ENCODE measurements at regions not wholly inside any gene's neighbourhood (a gene's known extent, or its start where the extent isn't known, plus 50 kb on each side); places are given as distances from the start of the nearest gene placed in this dataset.
"Not testable (repeated sequence)": the region's sequence is repeated elsewhere in the genome, so short reads cannot be mapped to it uniquely, and the experiment has no call there.

- DNase-seq: no peak
Measured at GRCh38 chr5:67870662-67871061, 344.9 kb upstream of the PIK3R1 start.

GRCh38 chr5:67864335-67864734 is 351.2 kb upstream of the PIK3R1 start:
- DNase-seq: not testable (repeated sequence)

- DNase-seq: no peak
Measured at GRCh38 chr5:67858471-67859031, 357.0 kb upstream of the PIK3R1 start.

- no peak for DNase-seq
Measured at GRCh38 chr5:67857502-67857901, 358.1 kb upstream of the PIK3R1 start.

GRCh38 chr5:67855523-67855922 is 360.0 kb upstream of the PIK3R1 start:
- no peak for DNase-seq

GRCh38 chr5:67850906-67851305 is 364.6 kb upstream of the PIK3R1 start:
- not testable (repeated sequence) for DNase-seq

- no peak for DNase-seq
Measured at GRCh38 chr5:67844924-67845323, 370.6 kb upstream of the PIK3R1 start.

GRCh38 chr5:67842806-67843205 is 372.8 kb upstream of the PIK3R1 start:
- no peak for DNase-seq

- not testable (repeated sequence) for DNase-seq
Measured at GRCh38 chr5:67837225-67837624, 378.3 kb upstream of the PIK3R1 start.

GRCh38 chr5:67836496-67836895 is 379.1 kb upstream of the PIK3R1 start:
- DNase-seq: not testable (repeated sequence)

GRCh38 chr5:67831048-67831447 is 384.5 kb upstream of the PIK3R1 start:
- DNase-seq: no peak

- no peak for DNase-seq
Measured at GRCh38 chr5:67827541-67827940, 388.0 kb upstream of the PIK3R1 start.

GRCh38 chr5:67824852-67825251 is 390.7 kb upstream of the PIK3R1 start:
- no peak for DNase-seq

GRCh38 chr5:67817652-67818051 is 397.9 kb upstream of the PIK3R1 start:
- DNase-seq: no peak

- DNase-seq: no peak
Measured at GRCh38 chr5:67816456-67816855, 399.1 kb upstream of the PIK3R1 start.

- DNase-seq: no peak
Measured at GRCh38 chr5:67815455-67816391, 399.8 kb upstream of the PIK3R1 start.

GRCh38 chr5:67814569-67815311 is 400.8 kb upstream of the PIK3R1 start:
- no peak for DNase-seq

GRCh38 chr5:67813877-67814539 is 401.5 kb upstream of the PIK3R1 start:
- no peak for DNase-seq

- peak in 1 of 2 experiments; percentile 1 for DNase-seq
Measured at GRCh38 chr5:67809589-67809988, 406.0 kb upstream of the PIK3R1 start.

GRCh38 chr5:67808340-67808739 is 407.2 kb upstream of the PIK3R1 start:
- DNase-seq: no peak

- no peak for DNase-seq
Measured at GRCh38 chr5:67807439-67807888, 408.1 kb upstream of the PIK3R1 start.

GRCh38 chr5:67806654-67807438 is 408.7 kb upstream of the PIK3R1 start:
- DNase-seq: no peak

Measured in SHP77 (cell line).